GM12891 (cell line): ENCODE measurements at regions not wholly inside any gene's neighbourhood (a gene's known extent, or its start where the extent isn't known, plus 50 kb on each side); places are given as distances from the start of the nearest gene placed in this dataset.

Source experiments
- POLR2A ChIP-seq: IDR thresholded peaks from 2 replicates; pipeline ENCODE4 v1.6.1; 2011; ENCODE audit warnings: low read depth, low read length, control low read depth
- POLR2AphosphoS5 ChIP-seq: IDR thresholded peaks from 2 replicates; pipeline ENCODE4 v1.6.1; 2011; ENCODE audit warnings: low read depth, low read length, control low read depth
- SPI1 ChIP-seq: IDR thresholded peaks from 2 replicates; pipeline ENCODE4 v1.6.1; 2011; ENCODE audit warnings: low read depth, low read length, control low read depth
- TAF1 ChIP-seq: IDR thresholded peaks from 2 replicates; pipeline ENCODE4 v1.6.1; 2011; ENCODE audit warnings: low read depth, low read length, control low read depth

- TF ChIP-seq POLR2A (no peak), SPI1 (no peak), TAF1 (no peak), POLR2AphosphoS5 (no peak)
These were observed 281.0 kb downstream of the PDGFC start for GRCh38 chr4:156690572-156690971.
